ENCODE measurements at regions not wholly inside any gene's neighbourhood (a gene's known extent, or its start where the extent isn't known, plus 50 kb on each side); places are given as distances from the start of the nearest gene placed in this dataset.

DNA sequence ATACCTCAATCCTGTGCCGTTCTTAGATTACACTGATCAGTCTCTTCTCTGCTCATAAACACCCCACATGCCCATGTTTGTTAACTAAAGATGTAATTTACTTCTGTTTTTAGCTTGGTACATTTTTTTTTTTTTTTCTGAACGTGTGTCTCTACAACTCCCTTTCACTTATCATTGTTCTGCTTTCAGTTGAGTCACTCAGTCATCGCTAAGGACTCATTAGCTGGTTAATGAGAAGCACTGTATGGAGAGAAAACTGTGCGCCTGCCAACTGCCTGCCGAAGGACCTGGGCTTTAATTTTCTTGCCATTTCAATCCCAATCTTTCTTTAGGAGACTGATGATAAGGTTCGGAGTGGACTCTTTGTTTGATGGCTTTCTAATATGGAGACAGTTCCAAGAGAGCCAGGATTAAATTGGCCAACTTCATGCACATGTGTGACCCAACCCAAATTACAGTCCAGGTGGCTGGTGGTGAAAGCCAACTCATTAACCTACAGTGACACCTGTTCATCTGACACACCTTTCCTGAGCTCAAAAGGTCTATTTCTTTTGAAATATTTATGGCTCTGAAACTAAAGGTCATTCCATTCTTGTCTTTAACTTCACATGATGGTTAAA is 334.1 kb downstream of the BCKDHB start:
- TF ChIP-seq, protein P1, sequence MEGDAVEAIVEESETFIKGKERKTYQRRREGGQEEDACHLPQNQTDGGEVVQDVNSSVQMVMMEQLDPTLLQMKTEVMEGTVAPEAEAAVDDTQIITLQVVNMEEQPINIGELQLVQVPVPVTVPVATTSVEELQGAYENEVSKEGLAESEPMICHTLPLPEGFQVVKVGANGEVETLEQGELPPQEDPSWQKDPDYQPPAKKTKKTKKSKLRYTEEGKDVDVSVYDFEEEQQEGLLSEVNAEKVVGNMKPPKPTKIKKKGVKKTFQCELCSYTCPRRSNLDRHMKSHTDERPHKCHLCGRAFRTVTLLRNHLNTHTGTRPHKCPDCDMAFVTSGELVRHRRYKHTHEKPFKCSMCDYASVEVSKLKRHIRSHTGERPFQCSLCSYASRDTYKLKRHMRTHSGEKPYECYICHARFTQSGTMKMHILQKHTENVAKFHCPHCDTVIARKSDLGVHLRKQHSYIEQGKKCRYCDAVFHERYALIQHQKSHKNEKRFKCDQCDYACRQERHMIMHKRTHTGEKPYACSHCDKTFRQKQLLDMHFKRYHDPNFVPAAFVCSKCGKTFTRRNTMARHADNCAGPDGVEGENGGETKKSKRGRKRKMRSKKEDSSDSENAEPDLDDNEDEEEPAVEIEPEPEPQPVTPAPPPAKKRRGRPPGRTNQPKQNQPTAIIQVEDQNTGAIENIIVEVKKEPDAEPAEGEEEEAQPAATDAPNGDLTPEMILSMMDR (IDR thresholded peaks at IDR 0.05): no peak
- TF ChIP-seq POLR2A (IDR thresholded peaks at IDR 0.05): no peak
- TF ChIP-seq POLR2AphosphoS5 (IDR thresholded peaks at IDR 0.05): no peak

Data from prostate gland (tissue), 2 donors.